IMR-90 (cell line): ENCODE measurements at regions not wholly inside any gene's neighbourhood (a gene's known extent, or its start where the extent isn't known, plus 50 kb on each side); places are given as distances from the start of the nearest gene placed in this dataset.

Experiments used
- BHLHE40 ChIP-seq: fragments of 150-350 bp; IDR thresholded peaks from 2 replicates; pipeline ENCODE4 v1.6.1; 2016; ENCODE audit warnings: mild to moderate bottlenecking, low read depth, low read length
- CEBPB ChIP-seq: IDR thresholded peaks from 2 replicates; pipeline ENCODE4 v1.6.1; 2012; ENCODE audit warnings: low read depth, low read length, improper control_type of control experiment
- FOS ChIP-seq: fragments of 150-350 bp; IDR thresholded peaks from 2 replicates; pipeline ENCODE4 v1.6.1; 2016; ENCODE audit warnings: low read depth, low read length
- MAFK ChIP-seq: IDR thresholded peaks from 2 replicates; pipeline ENCODE4 v1.6.1; 2012; ENCODE audit warnings: low read depth, low read length, improper control_type of control experiment
- MAZ ChIP-seq: IDR thresholded peaks from 2 replicates; pipeline ENCODE4 v1.6.1; 2012; ENCODE audit warnings: low read depth, mild to moderate bottlenecking, low read length, improper control_type of control experiment, moderate library complexity, borderline replicate concordance
- POLR2A ChIP-seq: IDR thresholded peaks from 2 replicates; pipeline ENCODE4 v1.6.1; 2012; ENCODE audit warnings: mild to moderate bottlenecking, low read depth, low read length
- RCOR1 ChIP-seq: IDR thresholded peaks from 2 replicates; pipeline ENCODE4 v1.6.1; 2012; ENCODE audit warnings: mild to moderate bottlenecking, low read length, improper control_type of control experiment; ENCODE audit not compliant: insufficient replicate concordance
- RFX5 ChIP-seq: IDR thresholded peaks from 2 replicates; pipeline ENCODE4 v1.8.0; 2012; ENCODE audit warnings: low read depth, mild to moderate bottlenecking, low read length, moderate library complexity
- SMC3 ChIP-seq: fragments of 150-350 bp; IDR thresholded peaks from 2 replicates; pipeline ENCODE4 v1.6.1; 2016; ENCODE audit warnings: low read depth, mild to moderate bottlenecking, antibody characterized with exemption, low read length, moderate library complexity
- TF ChIP-seq, protein P1 (sequence below): conservative IDR thresholded peaks from 2 replicates; pipeline ENCODE4 v1.5.1; 2012; ENCODE audit warnings: mild to moderate bottlenecking, low read depth, low read length, improper control_type of control experiment
- TF ChIP-seq, protein P2 (sequence below): fragments of 150-350 bp; IDR thresholded peaks from 2 replicates; pipeline ENCODE4 v1.6.1; 2017; ENCODE audit warnings: mild to moderate bottlenecking, antibody characterized with exemption, low read length, low read depth
- TF ChIP-seq, protein P3 (sequence below): fragments of 150-350 bp; IDR thresholded peaks from 2 replicates; pipeline ENCODE4 v1.6.1; 2016; ENCODE audit warnings: low read depth, mild to moderate bottlenecking, low read length, moderate library complexity, borderline replicate concordance

DNA sequence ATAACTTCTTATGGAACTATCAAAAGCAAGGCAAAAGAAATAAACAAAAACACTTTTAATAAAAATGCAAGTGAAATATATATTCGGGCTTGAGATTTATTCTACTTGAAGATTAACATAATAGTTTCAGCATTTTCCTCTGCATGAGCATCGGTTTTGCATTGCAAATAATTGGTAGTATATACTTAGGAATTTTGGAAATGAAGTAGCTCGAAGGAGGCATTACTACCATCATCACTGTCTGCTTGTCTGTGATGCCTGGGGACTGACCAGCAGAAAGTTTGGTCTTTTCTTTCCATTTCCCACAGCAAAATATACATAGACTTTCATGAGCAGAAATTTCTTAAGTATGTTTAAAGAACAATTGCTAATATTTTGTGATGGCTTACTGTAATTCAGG, 570.7 kb downstream of the HTR1B start:
- TF ChIP-seq, protein P1, sequence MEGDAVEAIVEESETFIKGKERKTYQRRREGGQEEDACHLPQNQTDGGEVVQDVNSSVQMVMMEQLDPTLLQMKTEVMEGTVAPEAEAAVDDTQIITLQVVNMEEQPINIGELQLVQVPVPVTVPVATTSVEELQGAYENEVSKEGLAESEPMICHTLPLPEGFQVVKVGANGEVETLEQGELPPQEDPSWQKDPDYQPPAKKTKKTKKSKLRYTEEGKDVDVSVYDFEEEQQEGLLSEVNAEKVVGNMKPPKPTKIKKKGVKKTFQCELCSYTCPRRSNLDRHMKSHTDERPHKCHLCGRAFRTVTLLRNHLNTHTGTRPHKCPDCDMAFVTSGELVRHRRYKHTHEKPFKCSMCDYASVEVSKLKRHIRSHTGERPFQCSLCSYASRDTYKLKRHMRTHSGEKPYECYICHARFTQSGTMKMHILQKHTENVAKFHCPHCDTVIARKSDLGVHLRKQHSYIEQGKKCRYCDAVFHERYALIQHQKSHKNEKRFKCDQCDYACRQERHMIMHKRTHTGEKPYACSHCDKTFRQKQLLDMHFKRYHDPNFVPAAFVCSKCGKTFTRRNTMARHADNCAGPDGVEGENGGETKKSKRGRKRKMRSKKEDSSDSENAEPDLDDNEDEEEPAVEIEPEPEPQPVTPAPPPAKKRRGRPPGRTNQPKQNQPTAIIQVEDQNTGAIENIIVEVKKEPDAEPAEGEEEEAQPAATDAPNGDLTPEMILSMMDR = no peak
- no peak for TF ChIP-seq POLR2A
- no peak for TF ChIP-seq SMC3
- TF ChIP-seq FOS = no peak
- TF ChIP-seq, protein P2, sequence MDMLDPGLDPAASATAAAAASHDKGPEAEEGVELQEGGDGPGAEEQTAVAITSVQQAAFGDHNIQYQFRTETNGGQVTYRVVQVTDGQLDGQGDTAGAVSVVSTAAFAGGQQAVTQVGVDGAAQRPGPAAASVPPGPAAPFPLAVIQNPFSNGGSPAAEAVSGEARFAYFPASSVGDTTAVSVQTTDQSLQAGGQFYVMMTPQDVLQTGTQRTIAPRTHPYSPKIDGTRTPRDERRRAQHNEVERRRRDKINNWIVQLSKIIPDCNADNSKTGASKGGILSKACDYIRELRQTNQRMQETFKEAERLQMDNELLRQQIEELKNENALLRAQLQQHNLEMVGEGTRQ = no peak
- TF ChIP-seq RCOR1 = no peak
- no peak for TF ChIP-seq MAFK
- TF ChIP-seq RFX5 = no peak
- no peak for TF ChIP-seq BHLHE40
- TF ChIP-seq, protein P3, sequence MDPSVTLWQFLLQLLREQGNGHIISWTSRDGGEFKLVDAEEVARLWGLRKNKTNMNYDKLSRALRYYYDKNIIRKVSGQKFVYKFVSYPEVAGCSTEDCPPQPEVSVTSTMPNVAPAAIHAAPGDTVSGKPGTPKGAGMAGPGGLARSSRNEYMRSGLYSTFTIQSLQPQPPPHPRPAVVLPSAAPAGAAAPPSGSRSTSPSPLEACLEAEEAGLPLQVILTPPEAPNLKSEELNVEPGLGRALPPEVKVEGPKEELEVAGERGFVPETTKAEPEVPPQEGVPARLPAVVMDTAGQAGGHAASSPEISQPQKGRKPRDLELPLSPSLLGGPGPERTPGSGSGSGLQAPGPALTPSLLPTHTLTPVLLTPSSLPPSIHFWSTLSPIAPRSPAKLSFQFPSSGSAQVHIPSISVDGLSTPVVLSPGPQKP = no peak
- TF ChIP-seq MAZ = no peak
- TF ChIP-seq CEBPB = no peak
